K562 (cell line): ENCODE measurements at regions not wholly inside any gene's neighbourhood (a gene's known extent, or its start where the extent isn't known, plus 50 kb on each side); places are given as distances from the start of the nearest gene placed in this dataset.

Source experiments
- FOSL1 ChIP-seq: fragments of 200-800 bp; sonication (Bioruptor generic); conservative IDR thresholded peaks from 2 replicates; pipeline ENCODE4 v1.6.1; 2016; ENCODE audit warnings: missing genetic modification characterization, missing compliant biosample characterization
- ILF3 ChIP-seq: fragments of 450-650 bp; IDR thresholded peaks from 2 replicates; pipeline ENCODE4 v1.6.1; 2018; ENCODE audit warnings: antibody characterized with exemption, mild to moderate bottlenecking, moderate library complexity, borderline replicate concordance
- NCOA2 ChIP-seq, 2 experiments: fragments of 450-650 bp; IDR thresholded peaks; 2 replicates each; pipeline ENCODE4 v1.6.1; 2018; ENCODE audit warnings: mild to moderate bottlenecking in 2 of 2, moderate library complexity in 1 of 2; ENCODE audit not compliant: partially characterized antibody in 2 of 2
- NONO ChIP-seq, 2 experiments: fragments of 200-400 bp in 1 of 2; fragments of 450-650 bp in 1 of 2; formaldehyde crosslinking in 1 of 2; IDR thresholded peaks; 2 replicates each; pipeline ENCODE4 v1.6.1; 2017; ENCODE audit warnings: low read depth in 2 of 2, mild to moderate bottlenecking in 2 of 2, moderate library complexity in 2 of 2, low read length in 1 of 2
- POLR2A ChIP-seq: fragments of 450-650 bp; conservative IDR thresholded peaks from 2 replicates; pipeline ENCODE4 v1.6.1; 2016
- POLR2G ChIP-seq: fragments of 200-400 bp; formaldehyde crosslinking; IDR thresholded peaks from 2 replicates; pipeline ENCODE4 v1.6.1; 2017; ENCODE audit warnings: low read depth, mild to moderate bottlenecking, antibody characterized with exemption, low read length, moderate library complexity
- PPARD ChIP-seq: fragments of 250-450 bp; sonication (Bioruptor Pico); IDR thresholded peaks from 2 replicates; pipeline ENCODE4 v1.8.0; 2022; ENCODE audit warnings: inconsistent platforms, mild to moderate bottlenecking, moderate library complexity
- TCF7L2 ChIP-seq: fragments of 150-350 bp; IDR thresholded peaks from 2 replicates; pipeline ENCODE4 v1.6.1; 2016; ENCODE audit warnings: low read depth, mild to moderate bottlenecking, low read length, moderate library complexity
- ZBED1 ChIP-seq: IDR thresholded peaks from 2 replicates; pipeline ENCODE4 v1.6.1; 2014
- TF ChIP-seq, protein P1 (sequence below): fragments of 450-650 bp; IDR thresholded peaks from 2 replicates; pipeline ENCODE4 v1.6.1; 2016; ENCODE audit warnings: mild to moderate bottlenecking, moderate library complexity

DNA sequence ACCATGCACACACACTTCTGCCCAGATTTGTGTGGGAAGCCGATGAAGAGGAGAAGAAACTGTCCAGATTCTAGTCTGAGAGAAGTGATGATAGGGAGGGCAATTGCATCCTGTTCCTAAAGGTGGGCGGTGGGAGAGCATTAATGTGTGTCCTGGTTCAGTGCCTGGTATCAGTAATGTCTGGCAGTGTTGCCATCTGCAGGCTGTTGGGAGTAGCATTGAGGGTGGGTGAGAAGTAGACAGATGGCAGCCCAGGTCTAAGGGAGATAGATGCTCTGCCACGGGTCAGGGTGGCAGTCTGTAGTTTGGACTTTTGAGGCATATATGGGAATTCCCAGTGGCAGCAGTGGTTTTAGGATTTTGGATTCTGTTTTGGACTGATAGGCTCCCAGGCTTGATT lies 156.4 kb downstream of the ETNK1 start (continued):
- TF ChIP-seq TCF7L2 (no peak), FOSL1 (tag) (no peak), PPARD (no peak), ILF3 (no peak), POLR2G (no peak), ZBED1 (no peak), NONO (IDR thresholded peaks at IDR 0.05; ENCODE audit: low read depth in 2 of 2, low read length in 1 of 2) (no peak), NCOA2 (IDR thresholded peaks at IDR 0.05; ENCODE audit: partially characterized antibody in 2 of 2) (no peak), POLR2A (no peak)
- TF ChIP-seq, protein P1, sequence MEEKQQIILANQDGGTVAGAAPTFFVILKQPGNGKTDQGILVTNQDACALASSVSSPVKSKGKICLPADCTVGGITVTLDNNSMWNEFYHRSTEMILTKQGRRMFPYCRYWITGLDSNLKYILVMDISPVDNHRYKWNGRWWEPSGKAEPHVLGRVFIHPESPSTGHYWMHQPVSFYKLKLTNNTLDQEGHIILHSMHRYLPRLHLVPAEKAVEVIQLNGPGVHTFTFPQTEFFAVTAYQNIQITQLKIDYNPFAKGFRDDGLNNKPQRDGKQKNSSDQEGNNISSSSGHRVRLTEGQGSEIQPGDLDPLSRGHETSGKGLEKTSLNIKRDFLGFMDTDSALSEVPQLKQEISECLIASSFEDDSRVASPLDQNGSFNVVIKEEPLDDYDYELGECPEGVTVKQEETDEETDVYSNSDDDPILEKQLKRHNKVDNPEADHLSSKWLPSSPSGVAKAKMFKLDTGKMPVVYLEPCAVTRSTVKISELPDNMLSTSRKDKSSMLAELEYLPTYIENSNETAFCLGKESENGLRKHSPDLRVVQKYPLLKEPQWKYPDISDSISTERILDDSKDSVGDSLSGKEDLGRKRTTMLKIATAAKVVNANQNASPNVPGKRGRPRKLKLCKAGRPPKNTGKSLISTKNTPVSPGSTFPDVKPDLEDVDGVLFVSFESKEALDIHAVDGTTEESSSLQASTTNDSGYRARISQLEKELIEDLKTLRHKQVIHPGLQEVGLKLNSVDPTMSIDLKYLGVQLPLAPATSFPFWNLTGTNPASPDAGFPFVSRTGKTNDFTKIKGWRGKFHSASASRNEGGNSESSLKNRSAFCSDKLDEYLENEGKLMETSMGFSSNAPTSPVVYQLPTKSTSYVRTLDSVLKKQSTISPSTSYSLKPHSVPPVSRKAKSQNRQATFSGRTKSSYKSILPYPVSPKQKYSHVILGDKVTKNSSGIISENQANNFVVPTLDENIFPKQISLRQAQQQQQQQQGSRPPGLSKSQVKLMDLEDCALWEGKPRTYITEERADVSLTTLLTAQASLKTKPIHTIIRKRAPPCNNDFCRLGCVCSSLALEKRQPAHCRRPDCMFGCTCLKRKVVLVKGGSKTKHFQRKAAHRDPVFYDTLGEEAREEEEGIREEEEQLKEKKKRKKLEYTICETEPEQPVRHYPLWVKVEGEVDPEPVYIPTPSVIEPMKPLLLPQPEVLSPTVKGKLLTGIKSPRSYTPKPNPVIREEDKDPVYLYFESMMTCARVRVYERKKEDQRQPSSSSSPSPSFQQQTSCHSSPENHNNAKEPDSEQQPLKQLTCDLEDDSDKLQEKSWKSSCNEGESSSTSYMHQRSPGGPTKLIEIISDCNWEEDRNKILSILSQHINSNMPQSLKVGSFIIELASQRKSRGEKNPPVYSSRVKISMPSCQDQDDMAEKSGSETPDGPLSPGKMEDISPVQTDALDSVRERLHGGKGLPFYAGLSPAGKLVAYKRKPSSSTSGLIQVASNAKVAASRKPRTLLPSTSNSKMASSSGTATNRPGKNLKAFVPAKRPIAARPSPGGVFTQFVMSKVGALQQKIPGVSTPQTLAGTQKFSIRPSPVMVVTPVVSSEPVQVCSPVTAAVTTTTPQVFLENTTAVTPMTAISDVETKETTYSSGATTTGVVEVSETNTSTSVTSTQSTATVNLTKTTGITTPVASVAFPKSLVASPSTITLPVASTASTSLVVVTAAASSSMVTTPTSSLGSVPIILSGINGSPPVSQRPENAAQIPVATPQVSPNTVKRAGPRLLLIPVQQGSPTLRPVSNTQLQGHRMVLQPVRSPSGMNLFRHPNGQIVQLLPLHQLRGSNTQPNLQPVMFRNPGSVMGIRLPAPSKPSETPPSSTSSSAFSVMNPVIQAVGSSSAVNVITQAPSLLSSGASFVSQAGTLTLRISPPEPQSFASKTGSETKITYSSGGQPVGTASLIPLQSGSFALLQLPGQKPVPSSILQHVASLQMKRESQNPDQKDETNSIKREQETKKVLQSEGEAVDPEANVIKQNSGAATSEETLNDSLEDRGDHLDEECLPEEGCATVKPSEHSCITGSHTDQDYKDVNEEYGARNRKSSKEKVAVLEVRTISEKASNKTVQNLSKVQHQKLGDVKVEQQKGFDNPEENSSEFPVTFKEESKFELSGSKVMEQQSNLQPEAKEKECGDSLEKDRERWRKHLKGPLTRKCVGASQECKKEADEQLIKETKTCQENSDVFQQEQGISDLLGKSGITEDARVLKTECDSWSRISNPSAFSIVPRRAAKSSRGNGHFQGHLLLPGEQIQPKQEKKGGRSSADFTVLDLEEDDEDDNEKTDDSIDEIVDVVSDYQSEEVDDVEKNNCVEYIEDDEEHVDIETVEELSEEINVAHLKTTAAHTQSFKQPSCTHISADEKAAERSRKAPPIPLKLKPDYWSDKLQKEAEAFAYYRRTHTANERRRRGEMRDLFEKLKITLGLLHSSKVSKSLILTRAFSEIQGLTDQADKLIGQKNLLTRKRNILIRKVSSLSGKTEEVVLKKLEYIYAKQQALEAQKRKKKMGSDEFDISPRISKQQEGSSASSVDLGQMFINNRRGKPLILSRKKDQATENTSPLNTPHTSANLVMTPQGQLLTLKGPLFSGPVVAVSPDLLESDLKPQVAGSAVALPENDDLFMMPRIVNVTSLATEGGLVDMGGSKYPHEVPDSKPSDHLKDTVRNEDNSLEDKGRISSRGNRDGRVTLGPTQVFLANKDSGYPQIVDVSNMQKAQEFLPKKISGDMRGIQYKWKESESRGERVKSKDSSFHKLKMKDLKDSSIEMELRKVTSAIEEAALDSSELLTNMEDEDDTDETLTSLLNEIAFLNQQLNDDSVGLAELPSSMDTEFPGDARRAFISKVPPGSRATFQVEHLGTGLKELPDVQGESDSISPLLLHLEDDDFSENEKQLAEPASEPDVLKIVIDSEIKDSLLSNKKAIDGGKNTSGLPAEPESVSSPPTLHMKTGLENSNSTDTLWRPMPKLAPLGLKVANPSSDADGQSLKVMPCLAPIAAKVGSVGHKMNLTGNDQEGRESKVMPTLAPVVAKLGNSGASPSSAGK: no peak
